ENCODE measurements at regions not wholly inside any gene's neighbourhood (a gene's known extent, or its start where the extent isn't known, plus 50 kb on each side); places are given as distances from the start of the nearest gene placed in this dataset.

- POLR2A ChIA-PET, result no interaction called here
- H3K9me3 ChIP-seq (ENCODE audit: control insufficient read depth, insufficient read depth, low read depth, low read length), result peaks cover 2% of the 10 kb centered on the region
- no peak overlapping the region for H3K27ac ChIP-seq (ENCODE audit: extremely low read depth, low read depth, low read length)
- peaks cover 11% of the 10 kb centered on the region; the same call in 1 of the 2 replicates for H3K4me1 ChIP-seq (ENCODE audit: control insufficient read depth, insufficient read depth, low read length)
- CTCF ChIA-PET, result interaction anchor here (0.8 to 2.3 kb wide), 4 partner anchors 11 to 220 kb away, joined by 3 to 7 read pairs (median 4); no protein-coding TSS in a partner anchor
- no peaks in the 10 kb centered on the region for H3K36me3 ChIP-seq (ENCODE audit: control insufficient read depth in 2 of 2, insufficient read depth in 1 of 2, low read length in 2 of 2)
- TF ChIP-seq ZNF335 (tag by site-specific recombination; conservative IDR thresholded peaks at IDR 0.05), result no peak
- TF ChIP-seq ZNF560 (tag by site-specific recombination; IDR thresholded peaks at IDR 0.05; ENCODE audit: borderline replicate concordance), result no peak
- TF ChIP-seq KLF16 (tag by site-specific recombination; IDR thresholded peaks at IDR 0.05), result no peak
- TF ChIP-seq ZNF18 (tag by site-specific recombination; IDR thresholded peaks at IDR 0.05), result no peak
- TF ChIP-seq ZNF549 (tag by site-specific recombination; IDR thresholded peaks at IDR 0.05), result no peak
- no peak for TF ChIP-seq ZNF654 (tag by site-specific recombination; IDR thresholded peaks at IDR 0.05; ENCODE audit: low read depth)
- no peak for TF ChIP-seq AEBP2 (tag by site-specific recombination; IDR thresholded peaks at IDR 0.05; ENCODE audit: borderline replicate concordance)
- no peak for TF ChIP-seq HIC1 (tag by site-specific recombination; IDR thresholded peaks at IDR 0.05)
- no peak for TF ChIP-seq ZNF670 (tag by site-specific recombination; IDR thresholded peaks at IDR 0.05; ENCODE audit: low read depth)
- no peak for TF ChIP-seq ZNF157 (tag by site-specific recombination; IDR thresholded peaks at IDR 0.05)
- no peak for TF ChIP-seq ZNF830 (tag by site-specific recombination; IDR thresholded peaks at IDR 0.05; ENCODE audit: low read depth)
- TF ChIP-seq ZBTB48 (tag by site-specific recombination; IDR thresholded peaks at IDR 0.05), result no peak
- TF ChIP-seq ZNF16 (tag by site-specific recombination; IDR thresholded peaks at IDR 0.05; ENCODE audit: low read depth), result no peak
- TF ChIP-seq BCL11B (tag by site-specific recombination; IDR thresholded peaks at IDR 0.05; ENCODE audit: low read depth), result no peak
- no peak for TF ChIP-seq ZNF791 (tag by site-specific recombination; IDR thresholded peaks at IDR 0.05)
- no peak for TF ChIP-seq PATZ1 (tag by site-specific recombination; IDR thresholded peaks at IDR 0.05)
- TF ChIP-seq ZNF768 (tag by site-specific recombination; IDR thresholded peaks at IDR 0.05), result no peak
- no peak overlapping the region for H3K4me3 ChIP-seq (ENCODE audit: low read depth, low read length)
Measured at GRCh38 chr19:28014615-28015405, 1198.1 kb downstream of the UQCRFS1 start.

- Histone ChIP-seq H3K27ac (ENCODE audit: extremely low read depth, low read depth, low read length) (no peak overlapping the region), H3K4me3 (ENCODE audit: low read depth, low read length) (no peak overlapping the region), H3K4me1 (ENCODE audit: control insufficient read depth, insufficient read depth, low read length) (peaks cover 11% of the 10 kb centered on the region; the same call in 1 of the 2 replicates), H3K9me3 (ENCODE audit: control insufficient read depth, insufficient read depth, low read depth, low read length) (peaks cover 2% of the 10 kb centered on the region), H3K36me3 (ENCODE audit: control insufficient read depth in 2 of 2, insufficient read depth in 1 of 2, low read length in 2 of 2) (no peaks in the 10 kb centered on the region)
- POLR2A ChIA-PET, result no interaction called here
- CTCF ChIA-PET, result interaction anchor here (0.6 to 2.3 kb wide), 9 partner anchors 12 to 867 kb away, joined by 3 to 8 read pairs (median 4); no protein-coding TSS in a partner anchor
- no peak for TF ChIP-seq ZNF596 (tag by site-specific recombination; IDR thresholded peaks at IDR 0.05)
- TF ChIP-seq ZNF223 (tag by site-specific recombination; IDR thresholded peaks at IDR 0.05), result no peak
- TF ChIP-seq ZBTB26 (tag by site-specific recombination; optimal IDR thresholded peaks at IDR 0.05), result no peak
- TF ChIP-seq ZNF513 (tag by site-specific recombination; IDR thresholded peaks at IDR 0.05), result no peak
- TF ChIP-seq CTCF (tag by site-specific recombination; IDR thresholded peaks at IDR 0.05), result peak; percentile 25; the same call in 1 of the 2 replicates
Measured at GRCh38 chr19:28012361-28012760, 1200.6 kb downstream of the UQCRFS1 start.
